ENCODE measurements at regions not wholly inside any gene's neighbourhood (a gene's known extent, or its start where the extent isn't known, plus 50 kb on each side); places are given as distances from the start of the nearest gene placed in this dataset.

DNA sequence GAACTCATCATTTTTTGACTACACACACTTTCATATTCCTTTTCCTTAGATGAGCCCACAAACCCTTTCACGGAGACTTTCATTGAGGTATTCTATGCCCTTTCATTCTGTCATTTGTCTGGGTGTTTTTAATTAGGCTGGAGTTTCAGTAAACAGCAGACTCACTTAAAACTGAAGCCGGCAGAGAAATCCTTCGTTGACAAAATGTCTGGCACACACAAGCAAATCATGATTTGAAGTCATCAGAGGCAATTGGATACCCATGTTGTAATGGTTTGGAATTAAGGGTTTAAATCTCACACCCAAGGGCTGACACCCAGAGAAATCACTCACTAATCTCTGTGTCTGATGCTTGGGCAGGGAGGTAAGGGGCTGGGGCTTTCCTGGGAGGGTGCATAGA, 127.1 kb downstream of the EHF start:
- no peak overlapping the region for H3K4me3 ChIP-seq (ENCODE audit: low read depth, low read length)

GRCh38 chr11:34747251-34747650, 126.4 kb downstream of the EHF start:
- 71% methylated on average over 1 of the region's 3 CpGs for WGBS (ENCODE audit: insufficient coverage)
- Histone ChIP-seq H3K36me3 (ENCODE audit: control insufficient read depth, insufficient read depth, low read length) (no peaks in the 10 kb centered on the region), H3K27me3 (ENCODE audit: control insufficient read depth, insufficient read depth, low read length) (no peaks in the 10 kb centered on the region), H3K4me3 (ENCODE audit: low read depth, low read length) (no peak overlapping the region), H3K27ac (ENCODE audit: low read depth, low read length) (no peak overlapping the region), H3K4me1 (ENCODE audit: control insufficient read depth, insufficient read depth, low read length) (peaks cover 7% of the 10 kb centered on the region), H3K9me3 (ENCODE audit: control insufficient read depth, insufficient read depth, low read length) (no peaks in the 10 kb centered on the region)
- no peak for DNase-seq (ENCODE audit: low read depth in 4 of 6, low spot score in 6 of 6)

More for the DNA sequence above, 127.1 kb downstream of the EHF start:
- WGBS (ENCODE audit: insufficient coverage), result 85% methylated on average over 2 of the region's 3 CpGs
- Histone ChIP-seq H3K9me3 (ENCODE audit: control insufficient read depth, insufficient read depth, low read length) (no peaks in the 10 kb centered on the region), H3K36me3 (ENCODE audit: control insufficient read depth, insufficient read depth, low read length) (no peaks in the 10 kb centered on the region), H3K4me1 (ENCODE audit: control insufficient read depth, insufficient read depth, low read length) (peaks cover 7% of the 10 kb centered on the region), H3K27ac (ENCODE audit: low read depth, low read length) (no peak overlapping the region), H3K27me3 (ENCODE audit: control insufficient read depth, insufficient read depth, low read length) (no peaks in the 10 kb centered on the region)
- DNase-seq (ENCODE audit: low read depth in 4 of 6, low spot score in 6 of 6), result no peak

GRCh38 chr11:34745195-34745594, 124.3 kb downstream of the EHF start:
- no peaks in the 10 kb centered on the region for H3K27me3 ChIP-seq (ENCODE audit: control insufficient read depth, insufficient read depth, low read length)
- H3K36me3 ChIP-seq (ENCODE audit: control insufficient read depth, insufficient read depth, low read length), result no peaks in the 10 kb centered on the region
- H3K27ac ChIP-seq (ENCODE audit: low read depth, low read length), result no peak overlapping the region
- H3K9me3 ChIP-seq (ENCODE audit: control insufficient read depth, insufficient read depth, low read length), result no peaks in the 10 kb centered on the region
- 20% methylated on average over 1 of the region's 3 CpGs for WGBS (ENCODE audit: insufficient coverage)
- no peak overlapping the region for H3K4me3 ChIP-seq (ENCODE audit: low read depth, low read length)
- H3K4me1 ChIP-seq (ENCODE audit: control insufficient read depth, insufficient read depth, low read length), result peaks cover 5% of the 10 kb centered on the region
- DNase-seq (ENCODE audit: low read depth in 4 of 6, low spot score in 6 of 6), result peak in 2 of 6 donors; percentile 39 to 58

- no peaks in the 10 kb centered on the region for H3K27me3 ChIP-seq (ENCODE audit: control insufficient read depth, insufficient read depth, low read length)
- WGBS (ENCODE audit: insufficient coverage), result 100% methylated on average over 1 of the region's 3 CpGs
These were observed 123.6 kb downstream of the EHF start for GRCh38 chr11:34744511-34744910.

GRCh38 chr11:34738237-34738636, 117.3 kb downstream of the EHF start:
- no peak overlapping the region for H3K4me3 ChIP-seq (ENCODE audit: low read depth, low read length)
- H3K9me3 ChIP-seq (ENCODE audit: control insufficient read depth, insufficient read depth, low read length), result peaks cover 3% of the 10 kb centered on the region
- no peak overlapping the region for H3K27ac ChIP-seq (ENCODE audit: low read depth, low read length)
- no peak for DNase-seq (ENCODE audit: low read depth in 4 of 6, low spot score in 6 of 6)
- no peaks in the 10 kb centered on the region for H3K27me3 ChIP-seq (ENCODE audit: control insufficient read depth, insufficient read depth, low read length)
- H3K4me1 ChIP-seq (ENCODE audit: control insufficient read depth, insufficient read depth, low read length), result no peaks in the 10 kb centered on the region
- WGBS (ENCODE audit: insufficient coverage), result 88% methylated on average over 2 of the region's 5 CpGs
- H3K36me3 ChIP-seq (ENCODE audit: control insufficient read depth, insufficient read depth, low read length), result no peaks in the 10 kb centered on the region

More at GRCh38 chr11:34744511-34744910, 123.6 kb downstream of the EHF start:
- Histone ChIP-seq H3K36me3 (ENCODE audit: control insufficient read depth, insufficient read depth, low read length) (no peaks in the 10 kb centered on the region), H3K9me3 (ENCODE audit: control insufficient read depth, insufficient read depth, low read length) (no peaks in the 10 kb centered on the region), H3K4me3 (ENCODE audit: low read depth, low read length) (no peak overlapping the region), H3K4me1 (ENCODE audit: control insufficient read depth, insufficient read depth, low read length) (peaks cover 2% of the 10 kb centered on the region), H3K27ac (ENCODE audit: low read depth, low read length) (no peak overlapping the region)
- no peak for DNase-seq (ENCODE audit: low read depth in 4 of 6, low spot score in 6 of 6)

- 86% methylated on average over 1 of the region's 1 CpG for WGBS (ENCODE audit: insufficient coverage)
- H3K4me3 ChIP-seq (ENCODE audit: low read depth, low read length), result no peak overlapping the region
- H3K27me3 ChIP-seq (ENCODE audit: control insufficient read depth, insufficient read depth, low read length), result no peaks in the 10 kb centered on the region
- H3K27ac ChIP-seq (ENCODE audit: low read depth, low read length), result no peak overlapping the region
- no peaks in the 10 kb centered on the region for H3K9me3 ChIP-seq (ENCODE audit: control insufficient read depth, insufficient read depth, low read length)
- no peaks in the 10 kb centered on the region for H3K36me3 ChIP-seq (ENCODE audit: control insufficient read depth, insufficient read depth, low read length)
- DNase-seq (ENCODE audit: low read depth in 4 of 6, low spot score in 6 of 6), result no peak
- H3K4me1 ChIP-seq (ENCODE audit: control insufficient read depth, insufficient read depth, low read length), result no peaks in the 10 kb centered on the region
These were observed 111.9 kb downstream of the EHF start for GRCh38 chr11:34732831-34733230.

GRCh38 chr11:34731603-34732002, 110.7 kb downstream of the EHF start:
- DNase-seq (ENCODE audit: low read depth in 4 of 6, low spot score in 6 of 6), result peak in 1 of 6 donors; percentile 5
- Histone ChIP-seq H3K27me3 (ENCODE audit: control insufficient read depth, insufficient read depth, low read length) (no peaks in the 10 kb centered on the region), H3K27ac (ENCODE audit: low read depth, low read length) (no peak overlapping the region), H3K4me3 (ENCODE audit: low read depth, low read length) (no peak overlapping the region), H3K9me3 (ENCODE audit: control insufficient read depth, insufficient read depth, low read length) (no peaks in the 10 kb centered on the region), H3K36me3 (ENCODE audit: control insufficient read depth, insufficient read depth, low read length) (no peaks in the 10 kb centered on the region), H3K4me1 (ENCODE audit: control insufficient read depth, insufficient read depth, low read length) (no peaks in the 10 kb centered on the region)
- 88% methylated on average over 3 of the region's 3 CpGs for WGBS (ENCODE audit: insufficient coverage)

GRCh38 chr11:34730544-34731295, 109.8 kb downstream of the EHF start:
- H3K9me3 ChIP-seq (ENCODE audit: control insufficient read depth, insufficient read depth, low read length), result no peaks in the 10 kb centered on the region
- no peaks in the 10 kb centered on the region for H3K4me1 ChIP-seq (ENCODE audit: control insufficient read depth, insufficient read depth, low read length)
- WGBS (ENCODE audit: insufficient coverage), result 100% methylated on average over 1 of the region's 3 CpGs
- H3K27ac ChIP-seq (ENCODE audit: low read depth, low read length), result no peak overlapping the region
- no peak for DNase-seq (ENCODE audit: low read depth in 4 of 6, low spot score in 6 of 6)
- H3K36me3 ChIP-seq (ENCODE audit: control insufficient read depth, insufficient read depth, low read length), result no peaks in the 10 kb centered on the region
- H3K4me3 ChIP-seq (ENCODE audit: low read depth, low read length), result no peak overlapping the region
- no peaks in the 10 kb centered on the region for H3K27me3 ChIP-seq (ENCODE audit: control insufficient read depth, insufficient read depth, low read length)

DNA sequence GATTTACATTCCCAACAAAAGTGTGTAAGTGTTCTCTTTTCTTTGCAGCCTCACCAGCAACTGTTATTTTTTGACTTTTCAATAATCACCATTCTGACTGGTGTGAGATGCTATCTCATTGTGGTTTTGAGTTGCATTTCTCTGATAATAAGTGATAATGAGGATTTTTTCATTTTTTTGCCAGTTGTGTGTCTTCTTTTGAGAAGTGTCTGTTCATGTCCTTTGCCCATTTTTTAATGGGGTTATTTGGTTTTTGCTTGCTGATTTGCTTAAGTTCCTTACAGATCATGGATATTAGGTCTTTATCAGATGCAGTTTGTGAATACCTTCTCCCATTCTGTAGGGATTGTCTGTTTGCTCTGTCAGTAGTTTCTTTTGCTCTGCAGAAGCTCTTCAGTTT, 107.7 kb downstream of the EHF start:
- no peaks in the 10 kb centered on the region for H3K9me3 ChIP-seq (ENCODE audit: control insufficient read depth, insufficient read depth, low read length)
- DNase-seq (ENCODE audit: low read depth in 4 of 6, low spot score in 6 of 6), result no peak
- H3K27me3 ChIP-seq (ENCODE audit: control insufficient read depth, insufficient read depth, low read length), result no peaks in the 10 kb centered on the region

DNA sequence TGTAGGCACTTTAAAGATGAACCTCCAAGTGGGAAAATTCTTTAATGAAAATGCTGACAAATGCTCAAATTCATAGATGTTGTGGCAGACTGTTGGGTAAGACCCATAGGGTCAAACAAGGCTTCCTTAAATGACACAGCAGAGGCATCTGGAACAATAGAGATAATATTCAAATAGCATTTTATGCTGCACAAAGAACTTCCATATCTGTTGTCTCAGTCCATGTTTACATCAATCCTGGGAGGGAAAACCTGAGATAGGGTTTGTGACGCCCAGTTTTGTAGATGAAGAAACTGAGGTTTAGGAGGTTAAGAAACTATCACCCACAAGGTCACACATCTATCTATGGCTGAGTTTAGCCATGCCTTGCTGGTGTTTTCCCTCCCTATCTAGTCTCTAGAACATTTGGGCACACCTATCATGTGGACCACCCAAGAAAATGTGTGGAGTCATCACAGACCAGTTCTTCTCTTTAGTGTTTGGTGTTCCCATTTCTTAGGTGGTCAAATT, 106.4 kb downstream of the EHF start:
- no peak overlapping the region for H3K4me3 ChIP-seq (ENCODE audit: low read depth, low read length)
- no peak overlapping the region for H3K27ac ChIP-seq (ENCODE audit: low read depth, low read length)
- no CpG with 5 or more reads among the region's 1 CpG for WGBS (ENCODE audit: insufficient coverage)
- no peaks in the 10 kb centered on the region for H3K27me3 ChIP-seq (ENCODE audit: control insufficient read depth, insufficient read depth, low read length)
- no peaks in the 10 kb centered on the region for H3K4me1 ChIP-seq (ENCODE audit: control insufficient read depth, insufficient read depth, low read length)
- H3K9me3 ChIP-seq (ENCODE audit: control insufficient read depth, insufficient read depth, low read length), result no peaks in the 10 kb centered on the region
- no peak for DNase-seq (ENCODE audit: low read depth in 4 of 6, low spot score in 6 of 6)
- H3K36me3 ChIP-seq (ENCODE audit: control insufficient read depth, insufficient read depth, low read length), result no peaks in the 10 kb centered on the region

More for the DNA sequence above, 107.7 kb downstream of the EHF start:
- Histone ChIP-seq H3K27ac (ENCODE audit: low read depth, low read length) (no peak overlapping the region), H3K4me1 (ENCODE audit: control insufficient read depth, insufficient read depth, low read length) (no peaks in the 10 kb centered on the region), H3K4me3 (ENCODE audit: low read depth, low read length) (no peak overlapping the region), H3K36me3 (ENCODE audit: control insufficient read depth, insufficient read depth, low read length) (no peaks in the 10 kb centered on the region)

All from spinal cord (tissue), 9 donors.